K562 (cell line): ENCODE measurements at regions not wholly inside any gene's neighbourhood (a gene's known extent, or its start where the extent isn't known, plus 50 kb on each side); places are given as distances from the start of the nearest gene placed in this dataset.

Experiments
- ATAC-seq: fragments of 200-7000 bp; cut with Tn5 transposase; 3 replicates; pipeline ENCODE4 v1.9.1; 2020; ENCODE audit warnings: moderate library complexity
- BruUV-seq: library from RNA; stranded (reverse); fragments of 400-500 nt; replicated peaks from 2 replicates; lab custom pipeline; 2021; lab: Mats Ljungman, UMichigan
- CTCF ChIA-PET: fragments of 300-600 bp; formaldehyde crosslinking; extraction: SDS; loops from one replicate; lab custom pipeline; 2021; ENCODE audit warnings: low intra/inter-chr PET ratio; lab: Yijun Ruan, JAX
- POLR2A ChIA-PET: fragments of 300-600, 350-650 bp; sonication (Branson Sonifier 250); formaldehyde crosslinking; extraction: SDS; loops from one replicate; lab custom pipeline; 2021; ENCODE audit warnings: antibody characterized with exemption, inconsistent platforms; lab: Yijun Ruan, JAX
- DNase-seq, 4 experiments: peaks; one replicate each; pipeline versions ENCODE4 v3.0.0 to v3.0.0-alpha.2; 2011 to 2018; ENCODE audit warnings: low spot score in 3 of 4, mixed read lengths in 3 of 4; ENCODE audit errors: extremely low read depth in 1 of 4
- FAIRE-seq: peaks from 2 replicates; lab custom pipeline; 2011; peaks lifted over from hg19 to GRCh38; lab: Jason Lieb, UNC
- H2AFZ ChIP-seq: 2 replicates; pipeline ENCODE4 v1.6.0; 2011; ENCODE audit warnings: low read depth, low read length, control low read depth, inconsistent platforms
- H3K27ac ChIP-seq: fragments of 200-600 bp; 3 replicates; pipeline ENCODE4 v1.8.0; 2011; ENCODE audit warnings: low read depth, mild to moderate bottlenecking, control low read depth, inconsistent platforms, low read length, moderate library complexity, mixed read lengths; ENCODE audit errors: extremely low read depth
- H3K27me3 ChIP-seq, 2 experiments: fragments of 300-600 bp in 1 of 2; 2 replicates in 1 of 2; 3 replicates in 1 of 2; pipeline versions ENCODE4 v1.6.0 to v1.8.0; 2011; ENCODE audit warnings: inconsistent platforms in 2 of 2, low read length in 2 of 2, mild to moderate bottlenecking in 1 of 2, mixed read lengths in 1 of 2, moderate library complexity in 1 of 2; ENCODE audit not compliant: control insufficient read depth in 2 of 2, insufficient read depth in 2 of 2
- H3K36me3 ChIP-seq: fragments of 300-600 bp; 3 replicates; pipeline ENCODE4 v1.8.0; 2011; ENCODE audit warnings: mild to moderate bottlenecking, low read length, inconsistent platforms; ENCODE audit not compliant: control insufficient read depth, insufficient read depth
- H3K4me1 ChIP-seq, 2 experiments: fragments of 200-600 bp in 1 of 2; replicated peaks in 1 of 2; 2 replicates in 1 of 2; 3 replicates in 1 of 2; pipeline versions ENCODE4 v1.5.1 to v1.8.0; 2011; ENCODE audit warnings: inconsistent platforms in 2 of 2, low read length in 2 of 2, mild to moderate bottlenecking in 1 of 2, mixed read lengths in 1 of 2, moderate library complexity in 1 of 2; ENCODE audit not compliant: control insufficient read depth in 2 of 2, insufficient read depth in 2 of 2
- H3K4me2 ChIP-seq: 2 replicates; pipeline ENCODE4 v1.6.1; 2011; ENCODE audit warnings: low read length, control low read depth, inconsistent platforms, mixed read lengths; ENCODE audit not compliant: insufficient read depth
- H3K4me3 ChIP-seq: fragments of 200-600 bp; sonication (generic), shearing (Covaris generic); 2 replicates; pipeline ENCODE4 v1.5.1; 2016; ENCODE audit warnings: control low read depth, inconsistent platforms
- H3K79me2 ChIP-seq: fragments of 200-600 bp; 3 replicates; pipeline ENCODE4 v1.8.0; 2011; ENCODE audit warnings: low read length, inconsistent platforms; ENCODE audit not compliant: control insufficient read depth, insufficient read depth
- H3K9ac ChIP-seq, 2 experiments: 2 replicates each; pipeline versions ENCODE4 v1.6.0 to v1.6.1; 2011; ENCODE audit warnings: low read depth in 2 of 2, low read length in 2 of 2, control low read depth in 1 of 2, inconsistent platforms in 1 of 2, mild to moderate bottlenecking in 1 of 2, mixed read lengths in 1 of 2; ENCODE audit not compliant: insufficient read depth in 1 of 2
- H3K9me1 ChIP-seq: one replicate; pipeline ENCODE4 v1.6.0; 2011; ENCODE audit warnings: inconsistent platforms, mild to moderate bottlenecking, low read length, moderate library complexity; ENCODE audit not compliant: control insufficient read depth, insufficient read depth
- H3K9me3 ChIP-seq: replicated peaks from 2 replicates; pipeline ENCODE4 v1.5.1; 2011; ENCODE audit warnings: low read depth, low read length, inconsistent platforms; ENCODE audit not compliant: control insufficient read depth, insufficient read depth
- H4K20me1 ChIP-seq: replicated peaks from 2 replicates; pipeline ENCODE4 v1.6.1; 2011; ENCODE audit warnings: low read length, inconsistent platforms, mixed read lengths; ENCODE audit not compliant: control insufficient read depth, insufficient read depth
- ARID3B ChIP-seq: fragments of 250-450 bp; sonication (Bioruptor Pico); IDR thresholded peaks from 2 replicates; pipeline ENCODE4 v1.4.0; 2020; ENCODE audit warnings: borderline replicate concordance
- CEBPG ChIP-seq, 3 experiments: fragments of 200-800 bp in 1 of 3; sonication (Bioruptor generic) in 1 of 3; sonication (generic) in 1 of 3; formaldehyde crosslinking in 1 of 3; IDR thresholded peaks in 2 of 3; conservative IDR thresholded peaks in 1 of 3; 2 replicates each; pipeline versions ENCODE4 v1.6.1 to v1.8.0; 2016 to 2022; ENCODE audit warnings: missing compliant biosample characterization in 2 of 3, missing genetic modification characterization in 2 of 3, mild to moderate bottlenecking in 1 of 3, missing genetic modification reagents in 1 of 3
- CLOCK ChIP-seq: fragments of 250-450 bp; sonication (Bioruptor Pico); IDR thresholded peaks from 2 replicates; pipeline ENCODE4 v1.4.0; 2020; ENCODE audit warnings: mild to moderate bottlenecking, moderate library complexity, borderline replicate concordance
- ERF ChIP-seq: fragments of 450-650 bp; formaldehyde crosslinking; IDR thresholded peaks from 2 replicates; pipeline ENCODE4 v1.4.0; 2020; ENCODE audit warnings: mild to moderate bottlenecking, mixed read lengths
- MAFG ChIP-seq: fragments of 450-650 bp; conservative IDR thresholded peaks from 2 replicates; pipeline ENCODE4 v1.6.1; 2016; ENCODE audit warnings: missing genetic modification characterization, missing compliant biosample characterization
- MNT ChIP-seq, 2 experiments: fragments of 450-650 bp; conservative IDR thresholded peaks; 2 replicates each; pipeline ENCODE4 v1.6.1; 2017; ENCODE audit warnings: mild to moderate bottlenecking in 2 of 2, moderate library complexity in 2 of 2
- MTA2 ChIP-seq: fragments of 450-650 bp; IDR thresholded peaks from 2 replicates; pipeline ENCODE4 v1.6.1; 2016; ENCODE audit warnings: low read depth
- NR2C2 ChIP-seq, 2 experiments: fragments of 200-800 bp in 1 of 2; sonication (Bioruptor generic) in 1 of 2; sonication (generic) in 1 of 2; formaldehyde crosslinking in 1 of 2; IDR thresholded peaks; 2 replicates each; pipeline versions ENCODE4 v1.6.1 to v1.8.0; 2016 to 2022; ENCODE audit warnings: mild to moderate bottlenecking in 1 of 2, missing compliant biosample characterization in 1 of 2, missing genetic modification characterization in 1 of 2, missing genetic modification reagents in 1 of 2
- PCBP2 ChIP-seq: fragments of 200-400 bp; formaldehyde crosslinking; IDR thresholded peaks from 2 replicates; pipeline ENCODE4 v1.6.1; 2018; ENCODE audit warnings: low read length, low read depth, mild to moderate bottlenecking, moderate library complexity; ENCODE audit not compliant: poor library complexity, severe bottlenecking
- STAT5B ChIP-seq: fragments of 250-450 bp; sonication (Bioruptor Pico); IDR thresholded peaks from 2 replicates; pipeline ENCODE4 v1.8.0; 2021; ENCODE audit warnings: mild to moderate bottlenecking, inconsistent platforms
- TARDBP ChIP-seq: fragments of 450-650 bp; IDR thresholded peaks from 2 replicates; pipeline ENCODE4 v1.6.1; 2016
- ZNF76 ChIP-seq: fragments of 250-450 bp; sonication (Bioruptor Pico); IDR thresholded peaks from 2 replicates; pipeline ENCODE4 v1.4.0; 2020; ENCODE audit warnings: mild to moderate bottlenecking, moderate library complexity, borderline replicate concordance
- ZNF79 ChIP-seq: fragments of 250-450 bp; sonication (Bioruptor Pico); IDR thresholded peaks from 2 replicates; pipeline ENCODE4 v1.4.0; 2020; ENCODE audit warnings: low read depth, mild to moderate bottlenecking, moderate library complexity
- WGBS: fragments of 100-300 bp; shearing (Covaris generic); methylation state at CpG from one replicate; pipeline ENCODE4 v1.1.6; 2016; ENCODE audit warnings: low coverage, mixed read lengths; ENCODE audit not compliant: insufficient coverage; ENCODE audit errors: missing lambda C conversion rate; 5-methylcytosine and 5-hydroxymethylcytosine counted together
- in situ Hi-C: fragments of 300-500 bp; cut with MboI; formaldehyde crosslinking; loops from 4 replicates; pipeline ENCODE4 v1.15.0; 2018; ENCODE audit warnings: inconsistent platforms, mixed read lengths
- intact Hi-C: fragments of 100-400 bp; cut with micrococcal nuclease; formaldehyde crosslinking; loops from 2 replicates; pipeline ENCODE4 v1.14.2; 2022

GRCh38 chr13:106107061-106107460, 428.4 kb downstream of the EFNB2 start:
- DNase-seq: no peak
- no peaks in the 10 kb centered on the region for H3K27me3 ChIP-seq
- no TSS peak for BruUV-seq
- no peak for FAIRE-seq
- no peaks in the 10 kb centered on the region for H3K36me3 ChIP-seq
- H2AFZ ChIP-seq: no peak overlapping the region
- ATAC-seq: no peak
- no peak overlapping the region for H3K4me3 ChIP-seq
- in situ Hi-C loops (no loop called here), intact Hi-C loops (no loop called here)
- 0% methylated on average over 4 of the region's 7 CpGs for WGBS
- H3K27ac ChIP-seq: no peak overlapping the region
- no peak overlapping the region for H3K4me2 ChIP-seq
- no peaks in the 10 kb centered on the region for H3K4me1 ChIP-seq
- TF ChIP-seq CEBPG (CRISPR knock-in tag; IDR thresholded peaks at IDR 0.05) (no peak), CEBPG (tag; conservative IDR thresholded peaks at IDR 0.05 in 1 of 2, IDR thresholded peaks at IDR 0.05 in 1 of 2) (no peak), PCBP2 (no peak), ERF (CRISPR knock-in tag) (no peak), ARID3B (CRISPR knock-in tag) (no peak), STAT5B (CRISPR knock-in tag) (no peak), MNT (conservative IDR thresholded peaks at IDR 0.05) (no peak), ZNF79 (CRISPR knock-in tag) (no peak), MAFG (tag) (no peak), MTA2 (no peak), NR2C2 (CRISPR knock-in tag; IDR thresholded peaks at IDR 0.05) (no peak), NR2C2 (tag; IDR thresholded peaks at IDR 0.05) (no peak), ZNF76 (CRISPR knock-in tag) (no peak), TARDBP (no peak), CLOCK (CRISPR knock-in tag) (no peak)
- no peaks in the 10 kb centered on the region for H3K9me3 ChIP-seq
- POLR2A ChIA-PET: no interaction called here
- no peaks in the 10 kb centered on the region for H3K9me1 ChIP-seq
- no peaks in the 10 kb centered on the region for H3K79me2 ChIP-seq
- CTCF ChIA-PET: no interaction called here
- H3K9ac ChIP-seq: no peak overlapping the region
- no peaks in the 10 kb centered on the region for H4K20me1 ChIP-seq
